Liver (tissue), 8 donors: ENCODE measurements at regions not wholly inside any gene's neighbourhood (a gene's known extent, or its start where the extent isn't known, plus 50 kb on each side); places are given as distances from the start of the nearest gene placed in this dataset.

Experiments used
- DNase-seq: peaks from one replicate; pipeline ENCODE4 v3.0.0-alpha.2; 2017; ENCODE audit warnings: low spot score
- H3K27ac ChIP-seq, 2 donors: one replicate each; pipeline ENCODE4 v1.7.0; 2013; ENCODE audit warnings: inconsistent platforms in 2 of 2, low read length in 2 of 2, control low read depth in 1 of 2, low read depth in 1 of 2, mild to moderate bottlenecking in 1 of 2
- H3K27me3 ChIP-seq, 4 donors: one replicate each; pipeline versions ENCODE4 v1.6.1 to v1.7.0; 2013; ENCODE audit warnings: low read length in 3 of 4, inconsistent platforms in 1 of 4, mild to moderate bottlenecking in 1 of 4, moderate library complexity in 1 of 4; ENCODE audit not compliant: control insufficient read depth in 4 of 4, insufficient read depth in 4 of 4
- H3K36me3 ChIP-seq, 4 donors: one replicate each; pipeline versions ENCODE4 v1.6.1 to v1.7.0; 2013; ENCODE audit warnings: low read length in 3 of 4, mild to moderate bottlenecking in 3 of 4, low read depth in 1 of 4, moderate library complexity in 1 of 4; ENCODE audit not compliant: control insufficient read depth in 4 of 4, insufficient read depth in 3 of 4
- H3K4me1 ChIP-seq, 4 donors: one replicate each; pipeline versions ENCODE4 v1.6.1 to v1.7.0; 2013; ENCODE audit warnings: low read length in 3 of 4, mild to moderate bottlenecking in 3 of 4, moderate library complexity in 1 of 4; ENCODE audit not compliant: control insufficient read depth in 4 of 4, insufficient read depth in 4 of 4
- H3K4me3 ChIP-seq, 3 donors: one replicate each; pipeline versions ENCODE4 v1.6.1 to v1.7.0; 2013; ENCODE audit warnings: low read length in 3 of 3, control low read depth in 1 of 3, low read depth in 1 of 3, mild to moderate bottlenecking in 1 of 3
- H3K9ac ChIP-seq, 2 donors: one replicate each; pipeline ENCODE4 v1.7.0; 2013; ENCODE audit warnings: low read length in 2 of 2, mild to moderate bottlenecking in 2 of 2, moderate library complexity in 2 of 2, control low read depth in 1 of 2, low read depth in 1 of 2
- H3K9me3 ChIP-seq, 4 donors: one replicate each; pipeline versions ENCODE4 v1.6.1 to v1.7.0; 2013; ENCODE audit warnings: low read length in 3 of 4; ENCODE audit not compliant: control insufficient read depth in 4 of 4
- CTCF ChIP-seq: fragments of 150-350 bp; IDR thresholded peaks from 2 replicates; pipeline ENCODE4 v1.5.1; 2017; ENCODE audit warnings: improper control_type of control experiment, low read depth, low read length; ENCODE audit not compliant: missing input control
- EGR1 ChIP-seq, 2 donors: IDR thresholded peaks; 2 replicates each; pipeline ENCODE4 v1.6.1; 2016 to 2018; ENCODE audit warnings: antibody characterized with exemption in 2 of 2, low read depth in 2 of 2
- FOXA1 ChIP-seq: IDR thresholded peaks from 2 replicates; pipeline ENCODE4 v1.6.1; 2016; ENCODE audit warnings: antibody characterized with exemption
- FOXA2 ChIP-seq: IDR thresholded peaks from 2 replicates; pipeline ENCODE4 v1.6.1; 2016; ENCODE audit warnings: antibody characterized with exemption
- GABPA ChIP-seq, 2 donors: IDR thresholded peaks in 1 of 2; conservative IDR thresholded peaks in 1 of 2; 2 replicates each; pipeline ENCODE4 v1.6.1; 2016; ENCODE audit warnings: antibody characterized with exemption in 2 of 2, mild to moderate bottlenecking in 1 of 2, moderate library complexity in 1 of 2
- HNF4A ChIP-seq, 2 donors: conservative IDR thresholded peaks; 2 replicates each; pipeline ENCODE4 v1.6.1; 2016; ENCODE audit warnings: antibody characterized with exemption in 2 of 2, mild to moderate bottlenecking in 2 of 2
- HNF4G ChIP-seq: IDR thresholded peaks from 2 replicates; pipeline ENCODE4 v1.6.1; 2016; ENCODE audit warnings: antibody characterized with exemption
- JUND ChIP-seq, 2 donors: IDR thresholded peaks; 2 replicates each; pipeline ENCODE4 v1.6.1; 2016; ENCODE audit warnings: antibody characterized with exemption in 2 of 2
- MAX ChIP-seq: IDR thresholded peaks from 2 replicates; pipeline ENCODE4 v1.6.1; 2016; ENCODE audit warnings: antibody characterized with exemption
- NR2F2 ChIP-seq: IDR thresholded peaks from 2 replicates; pipeline ENCODE4 v1.6.1; 2016; ENCODE audit warnings: antibody characterized with exemption
- RAD21 ChIP-seq, 2 donors: IDR thresholded peaks; 2 replicates each; pipeline ENCODE4 v1.6.1; 2016; ENCODE audit warnings: antibody characterized with exemption in 2 of 2, mild to moderate bottlenecking in 2 of 2
- REST ChIP-seq: IDR thresholded peaks from 2 replicates; pipeline ENCODE4 v1.6.1; 2016; ENCODE audit warnings: antibody characterized with exemption, mild to moderate bottlenecking
- RXRA ChIP-seq, 2 donors: IDR thresholded peaks; 2 replicates each; pipeline ENCODE4 v1.6.1; 2017 to 2018; ENCODE audit warnings: antibody characterized with exemption in 2 of 2, mild to moderate bottlenecking in 1 of 2
- SP1 ChIP-seq: IDR thresholded peaks from 2 replicates; pipeline ENCODE4 v1.6.1; 2018; ENCODE audit warnings: antibody characterized with exemption, mild to moderate bottlenecking
- TAF1 ChIP-seq: conservative IDR thresholded peaks from 2 replicates; pipeline ENCODE4 v1.6.1; 2016; ENCODE audit warnings: antibody characterized with exemption, mild to moderate bottlenecking
- YY1 ChIP-seq: IDR thresholded peaks from 2 replicates; pipeline ENCODE4 v1.6.1; 2016; ENCODE audit warnings: antibody characterized with exemption, mild to moderate bottlenecking
- ZBTB33 ChIP-seq: IDR thresholded peaks from 2 replicates; pipeline ENCODE4 v1.6.1; 2016; ENCODE audit warnings: antibody characterized with exemption
- WGBS: extraction: QIAGEN DNeasy Blood & Tissue Kit; methylation state at CpG from one replicate; pipeline ENCODE4 v1.1.7; 2013; 5-methylcytosine and 5-hydroxymethylcytosine counted together
- TF ChIP-seq, protein P1 (sequence below): IDR thresholded peaks from 2 replicates; pipeline ENCODE4 v1.6.1; 2016; ENCODE audit warnings: antibody characterized with exemption
- donor health status: healthy.
- donor health status: healthy.
- donor health status: healthy.
- donor health status: healthy.
- donor health status: healthy.

- no peak overlapping the region for H3K27ac ChIP-seq
- H3K9ac ChIP-seq = no peak overlapping the region
- no peaks in the 10 kb centered on the region for H3K27me3 ChIP-seq
- TF ChIP-seq FOXA2 (no peak), HNF4G (no peak), RAD21 (IDR thresholded peaks at IDR 0.05) (no peak), RXRA (IDR thresholded peaks at IDR 0.05) (no peak), GABPA (IDR thresholded peaks at IDR 0.05 in 1 of 2, conservative IDR thresholded peaks at IDR 0.05 in 1 of 2) (no peak), FOXA1 (no peak), EGR1 (IDR thresholded peaks at IDR 0.05; ENCODE audit: low read depth in 2 of 2) (no peak), REST (no peak), JUND (IDR thresholded peaks at IDR 0.05) (no peak), MAX (no peak), TAF1 (no peak), YY1 (no peak), HNF4A (conservative IDR thresholded peaks at IDR 0.05) (no peak), CTCF (no peak), NR2F2 (no peak), ZBTB33 (no peak), SP1 (no peak)
- TF ChIP-seq, protein P1, sequence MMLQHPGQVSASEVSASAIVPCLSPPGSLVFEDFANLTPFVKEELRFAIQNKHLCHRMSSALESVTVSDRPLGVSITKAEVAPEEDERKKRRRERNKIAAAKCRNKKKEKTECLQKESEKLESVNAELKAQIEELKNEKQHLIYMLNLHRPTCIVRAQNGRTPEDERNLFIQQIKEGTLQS = no peak
- H3K36me3 ChIP-seq = no peaks in the 10 kb centered on the region
- no peaks in the 10 kb centered on the region for H3K9me3 ChIP-seq
- H3K4me3 ChIP-seq = no peak overlapping the region
- DNase-seq = no peak
- no peaks in the 10 kb centered on the region for H3K4me1 ChIP-seq
- WGBS = 77% methylated on average over 2 of the region's 2 CpGs
Observed at GRCh38 chr2:150107816-150108215, 379.7 kb downstream of the RND3 start.

GRCh38 chr2:150107170-150107569 lies 380.3 kb downstream of the RND3 start:
- DNase-seq = no peak
- 91% methylated on average over 1 of the region's 1 CpG for WGBS
- no peak for TF ChIP-seq RAD21 (IDR thresholded peaks at IDR 0.05)
- TF ChIP-seq TAF1 = no peak
- TF ChIP-seq, protein P1 = no peak
- TF ChIP-seq NR2F2 = no peak
- TF ChIP-seq CTCF = no peak

More at GRCh38 chr2:150107170-150107569, 380.3 kb downstream of the RND3 start:
- H3K36me3 ChIP-seq = no peaks in the 10 kb centered on the region
- H3K9me3 ChIP-seq = no peaks in the 10 kb centered on the region
- H3K4me3 ChIP-seq = no peak overlapping the region
- no peaks in the 10 kb centered on the region for H3K27me3 ChIP-seq
- no peak overlapping the region for H3K27ac ChIP-seq
- H3K9ac ChIP-seq = no peak overlapping the region
- no peaks in the 10 kb centered on the region for H3K4me1 ChIP-seq
